H9 (cell line): ENCODE measurements at regions not wholly inside any gene's neighbourhood (a gene's known extent, or its start where the extent isn't known, plus 50 kb on each side); places are given as distances from the start of the nearest gene placed in this dataset.

ENCODE experiments used
- DNase-seq: peaks from one replicate; pipeline ENCODE4 v3.0.0-alpha.2; 2017
- H2AFZ ChIP-seq: one replicate; pipeline ENCODE4 v1.6.1; 2013; ENCODE audit warnings: mild to moderate bottlenecking, low read length, control low read depth, moderate library complexity
- H2AK5ac ChIP-seq: 2 replicates; pipeline ENCODE4 v1.6.1; 2013; ENCODE audit warnings: low read length, control low read depth, mixed read lengths; ENCODE audit not compliant: insufficient read length
- H2BK120ac ChIP-seq: one replicate; pipeline ENCODE4 v1.6.1; 2013; ENCODE audit warnings: low read depth, mild to moderate bottlenecking, low read length, control low read depth, inconsistent platforms; ENCODE audit not compliant: poor library complexity, severe bottlenecking
- H2BK12ac ChIP-seq: 2 replicates; pipeline ENCODE4 v1.6.1; 2013; ENCODE audit warnings: low read length, control low read depth, mixed read lengths, low read depth; ENCODE audit not compliant: insufficient read length
- H2BK15ac ChIP-seq: 2 replicates; pipeline ENCODE4 v1.6.1; 2013; ENCODE audit warnings: low read depth, low read length, control low read depth
- H2BK20ac ChIP-seq: one replicate; pipeline ENCODE4 v1.6.1; 2013; ENCODE audit warnings: low read depth, mild to moderate bottlenecking, low read length, control low read depth, inconsistent platforms; ENCODE audit not compliant: poor library complexity, severe bottlenecking
- H2BK5ac ChIP-seq: 2 replicates; pipeline ENCODE4 v1.6.1; 2013; ENCODE audit warnings: low read length, control low read depth, mixed read lengths; ENCODE audit not compliant: insufficient read length
- H3K14ac ChIP-seq: 2 replicates; pipeline ENCODE4 v1.6.1; 2013; ENCODE audit warnings: low read length, control low read depth; ENCODE audit not compliant: insufficient read depth
- H3K18ac ChIP-seq: 2 replicates; pipeline ENCODE4 v1.6.1; 2013; ENCODE audit warnings: low read depth, mild to moderate bottlenecking, mixed read lengths, low read length, control low read depth; ENCODE audit not compliant: insufficient read length
- H3K23ac ChIP-seq: 2 replicates; pipeline ENCODE4 v1.6.1; 2013; ENCODE audit warnings: low read length, control low read depth, mixed read lengths, low read depth; ENCODE audit not compliant: insufficient read length
- H3K23me2 ChIP-seq: 2 replicates; pipeline ENCODE4 v1.6.1; 2013; ENCODE audit warnings: low read depth, mild to moderate bottlenecking, mixed read lengths, low read length, control low read depth; ENCODE audit not compliant: insufficient read length, poor library complexity, severe bottlenecking
- H3K27ac ChIP-seq: 2 replicates; pipeline ENCODE4 v1.5.1; 2013; ENCODE audit warnings: low read length, control low read depth, mixed read lengths, low read depth; ENCODE audit not compliant: insufficient read length
- H3K27me3 ChIP-seq: 2 replicates; pipeline ENCODE4 v1.6.1; 2013; ENCODE audit warnings: low read length, control low read depth, inconsistent platforms; ENCODE audit not compliant: insufficient read depth
- H3K4ac ChIP-seq: 2 replicates; pipeline ENCODE4 v1.6.1; 2013; ENCODE audit warnings: low read depth, mild to moderate bottlenecking, control low read depth, inconsistent platforms, low read length, moderate library complexity
- H3K4me1 ChIP-seq: 2 replicates; pipeline ENCODE4 v1.6.1; 2013; ENCODE audit warnings: low read length, control low read depth, inconsistent platforms; ENCODE audit not compliant: insufficient read depth
- H3K4me2 ChIP-seq: 2 replicates; pipeline ENCODE4 v1.6.1; 2013; ENCODE audit warnings: low read length, control low read depth, mixed read lengths; ENCODE audit not compliant: insufficient read length, insufficient read depth
- H3K56ac ChIP-seq: 2 replicates; pipeline ENCODE4 v1.6.1; 2013; ENCODE audit warnings: low read depth, mild to moderate bottlenecking, mixed read lengths, low read length, control low read depth; ENCODE audit not compliant: insufficient read length
- H3K79me1 ChIP-seq: 2 replicates; pipeline ENCODE4 v1.6.1; 2013; ENCODE audit warnings: low read depth, mild to moderate bottlenecking, moderate library complexity, low read length, control low read depth, inconsistent platforms; ENCODE audit not compliant: insufficient read depth, poor library complexity, severe bottlenecking
- H3K79me2 ChIP-seq: 2 replicates; pipeline ENCODE4 v1.6.1; 2013; ENCODE audit warnings: low read length, control low read depth, inconsistent platforms; ENCODE audit not compliant: insufficient read depth
- H3K9ac ChIP-seq: 2 replicates; pipeline ENCODE4 v1.6.1; 2013; ENCODE audit warnings: low read length, control low read depth, mixed read lengths; ENCODE audit not compliant: insufficient read length; ENCODE audit errors: extremely low read depth
- H3K9me3 ChIP-seq: one replicate; pipeline ENCODE4 v1.6.1; 2013; ENCODE audit warnings: low read depth, low read length, inconsistent platforms; ENCODE audit not compliant: control insufficient read depth
- H3T11ph ChIP-seq: one replicate; pipeline ENCODE4 v1.6.1; 2013; ENCODE audit warnings: mild to moderate bottlenecking, low read length, control low read depth, inconsistent platforms
- H4K20me1 ChIP-seq: one replicate; pipeline ENCODE4 v1.6.1; 2013; ENCODE audit not compliant: control insufficient read depth, insufficient read length, insufficient read depth
- H4K5ac ChIP-seq: 2 replicates; pipeline ENCODE4 v1.6.1; 2013; ENCODE audit warnings: low read depth, mild to moderate bottlenecking, mixed read lengths, low read length, control low read depth; ENCODE audit not compliant: insufficient read length
- H4K8ac ChIP-seq: replicated peaks from 2 replicates; pipeline ENCODE4 v1.6.1; 2013; ENCODE audit warnings: low read length, control low read depth, mixed read lengths, low read depth; ENCODE audit not compliant: insufficient read length
- H4K91ac ChIP-seq: 2 replicates; pipeline ENCODE4 v1.6.1; 2013; ENCODE audit warnings: low read depth, mild to moderate bottlenecking, moderate library complexity, mixed read lengths, low read length, control low read depth; ENCODE audit not compliant: insufficient read length
- H3K27ac Mint-ChIP-seq, 3 experiments: 2 replicates in 2 of 3; 3 replicates in 1 of 3; pipeline ENCODE4 v1.8.0; 2020 to 2021; ENCODE audit warnings: mixed read lengths in 3 of 3, mild to moderate bottlenecking in 1 of 3, moderate library complexity in 1 of 3
- H3K27me3 Mint-ChIP-seq: 2 replicates; pipeline ENCODE4 v1.8.0; 2021; ENCODE audit warnings: low read depth, mild to moderate bottlenecking, moderate library complexity, mixed read lengths
- H3K36me3 Mint-ChIP-seq, 3 experiments: 2 replicates in 2 of 3; 3 replicates in 1 of 3; pipeline ENCODE4 v1.8.0; 2020 to 2021; ENCODE audit warnings: low read depth in 3 of 3, mixed read lengths in 3 of 3; ENCODE audit not compliant: insufficient read depth in 1 of 3
- H3K4me1 Mint-ChIP-seq, 2 experiments: 2 replicates each; pipeline ENCODE4 v1.8.0; 2020; ENCODE audit warnings: mixed read lengths in 2 of 2
- H3K4me3 Mint-ChIP-seq, 2 experiments: 2 replicates in 1 of 2; 3 replicates in 1 of 2; pipeline ENCODE4 v1.8.0; 2020 to 2021; ENCODE audit warnings: mild to moderate bottlenecking in 2 of 2, mixed read lengths in 2 of 2, moderate library complexity in 1 of 2
- H3K9me3 Mint-ChIP-seq, 2 experiments: 2 replicates in 1 of 2; 3 replicates in 1 of 2; pipeline ENCODE4 v1.8.0; 2020; ENCODE audit warnings: mild to moderate bottlenecking in 2 of 2, mixed read lengths in 2 of 2, moderate library complexity in 1 of 2
- WGBS: extraction: QIAGEN DNeasy Blood & Tissue Kit; methylation state at CpG from one replicate; pipeline ENCODE4 v1.1.7; 2013; ENCODE audit warnings: missing lambda C conversion rate, low lambda C conversion rate, mixed read lengths; ENCODE audit not compliant: insufficient read length; ENCODE audit errors: extremely low coverage; 5-methylcytosine and 5-hydroxymethylcytosine counted together
- TF ChIP-seq, protein P1 (sequence below): fragments of 200-600 bp; sonication (generic); conservative IDR thresholded peaks from 3 replicates; pipeline ENCODE4 v1.8.0; 2021; ENCODE audit warnings: antibody characterized with exemption, mild to moderate bottlenecking

DNA sequence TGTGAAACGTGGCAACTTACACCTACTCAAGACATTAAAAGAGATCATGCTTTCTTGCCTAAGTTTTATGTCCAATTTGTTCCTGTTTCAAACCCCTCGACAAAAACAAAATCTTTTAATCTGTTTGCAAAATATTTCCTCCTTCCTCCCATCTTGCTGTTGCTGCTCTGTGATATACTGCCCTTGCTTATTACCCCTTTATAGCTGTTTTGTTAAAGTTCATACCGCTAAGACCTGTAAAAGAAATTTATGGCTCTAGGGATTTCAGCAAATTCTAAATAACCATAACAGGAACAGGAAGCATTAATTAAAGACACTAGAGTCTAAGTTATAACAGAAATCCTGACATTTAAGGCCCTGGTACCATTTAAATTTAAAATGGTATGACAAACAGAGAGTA, 1268.2 kb upstream of the PIK3C3 start:
- TF ChIP-seq, protein P1, sequence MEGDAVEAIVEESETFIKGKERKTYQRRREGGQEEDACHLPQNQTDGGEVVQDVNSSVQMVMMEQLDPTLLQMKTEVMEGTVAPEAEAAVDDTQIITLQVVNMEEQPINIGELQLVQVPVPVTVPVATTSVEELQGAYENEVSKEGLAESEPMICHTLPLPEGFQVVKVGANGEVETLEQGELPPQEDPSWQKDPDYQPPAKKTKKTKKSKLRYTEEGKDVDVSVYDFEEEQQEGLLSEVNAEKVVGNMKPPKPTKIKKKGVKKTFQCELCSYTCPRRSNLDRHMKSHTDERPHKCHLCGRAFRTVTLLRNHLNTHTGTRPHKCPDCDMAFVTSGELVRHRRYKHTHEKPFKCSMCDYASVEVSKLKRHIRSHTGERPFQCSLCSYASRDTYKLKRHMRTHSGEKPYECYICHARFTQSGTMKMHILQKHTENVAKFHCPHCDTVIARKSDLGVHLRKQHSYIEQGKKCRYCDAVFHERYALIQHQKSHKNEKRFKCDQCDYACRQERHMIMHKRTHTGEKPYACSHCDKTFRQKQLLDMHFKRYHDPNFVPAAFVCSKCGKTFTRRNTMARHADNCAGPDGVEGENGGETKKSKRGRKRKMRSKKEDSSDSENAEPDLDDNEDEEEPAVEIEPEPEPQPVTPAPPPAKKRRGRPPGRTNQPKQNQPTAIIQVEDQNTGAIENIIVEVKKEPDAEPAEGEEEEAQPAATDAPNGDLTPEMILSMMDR, result no peak
- Histone ChIP-seq H2BK5ac (no peak overlapping the region), H2AFZ (no peak overlapping the region), H4K5ac (no peak overlapping the region), H3K14ac (no peak overlapping the region), H3K4ac (no peak overlapping the region), H2BK120ac (no peak overlapping the region), H4K20me1 (no peaks in the 10 kb centered on the region), H3K18ac (no peak overlapping the region), H2BK20ac (no peak overlapping the region), H3K79me1 (no peaks in the 10 kb centered on the region), H2BK15ac (no peak overlapping the region), H2BK12ac (no peak overlapping the region), H3T11ph (no peak overlapping the region), H3K79me2 (no peaks in the 10 kb centered on the region), H3K9me3 (no peaks in the 10 kb centered on the region), H3K23ac (no peak overlapping the region), H2AK5ac (no peak overlapping the region), H3K4me1 (no peaks in the 10 kb centered on the region), H3K23me2 (no peaks in the 10 kb centered on the region), H3K4me2 (no peak overlapping the region), H3K56ac (no peak overlapping the region), H4K8ac (no peak overlapping the region), H4K91ac (no peak overlapping the region), H3K27me3 (no peaks in the 10 kb centered on the region), H3K27ac (no peak overlapping the region), H3K9ac (no peak overlapping the region)
- Mint-ChIP-seq H3K27ac (no peak overlapping the region), H3K36me3 (no peaks in the 10 kb centered on the region), H3K27me3 (no peaks in the 10 kb centered on the region), H3K4me3 (no peak overlapping the region), H3K9me3 (no peaks in the 10 kb centered on the region), H3K4me1 (0 out of 4 replicates have a peak, but pooled peaks cover 0 to 3% of the 10 kb centered on the region in 2 experiments)
- no peak for DNase-seq
- no CpG with 5 or more reads among the region's 3 CpGs for WGBS
